GM21390 (cell line): ENCODE measurements at regions not wholly inside any gene's neighbourhood (a gene's known extent, or its start where the extent isn't known, plus 50 kb on each side); places are given as distances from the start of the nearest gene placed in this dataset.

ENCODE experiments used
- ATAC-seq: cut with Tn5 transposase; IDR thresholded peaks from one replicate; pipeline ENCODE4 v1.9.1; 2021; ENCODE audit not compliant: unreplicated experiment

DNA sequence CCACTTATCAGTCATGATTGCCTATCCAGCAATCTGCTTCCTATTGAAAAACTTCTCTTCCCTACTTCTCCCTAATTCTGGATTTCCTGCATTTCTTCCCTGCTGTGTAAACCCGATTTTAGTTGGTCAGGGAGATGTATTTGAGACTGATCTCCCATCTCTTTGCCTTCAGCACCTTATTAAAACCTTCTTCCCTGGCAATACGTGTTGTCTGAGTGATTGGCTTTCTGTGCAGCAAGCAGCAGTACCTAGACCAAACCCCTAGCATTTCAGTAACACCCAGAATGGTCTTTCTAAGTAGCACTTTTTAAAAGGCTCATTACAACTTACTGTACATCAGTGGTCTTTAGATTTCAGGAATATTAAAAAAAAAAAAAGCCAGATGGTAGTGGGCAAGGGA, 99.1 kb upstream of the PDE10A start:
- ATAC-seq = no peak

DNA sequence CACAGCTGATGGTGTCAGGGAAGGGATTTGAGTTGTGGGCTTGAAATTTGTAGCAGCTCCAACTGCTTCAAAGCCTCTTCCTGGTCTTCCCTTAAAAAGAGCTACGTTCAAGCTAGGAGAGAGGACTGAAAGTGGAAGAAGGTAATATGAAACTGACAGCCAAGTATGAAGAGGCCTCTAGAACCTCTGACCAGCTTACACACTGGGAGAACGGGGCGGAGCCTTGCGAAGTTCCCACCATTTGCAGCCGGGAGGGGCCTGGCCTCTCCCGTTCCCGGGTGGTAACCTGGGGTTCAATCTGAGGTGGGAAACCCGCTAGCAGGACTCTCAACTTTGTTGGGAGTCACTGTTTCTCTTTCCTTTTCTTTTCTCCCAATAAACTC, 97.8 kb upstream of the PDE10A start:
- ATAC-seq = no peak

DNA sequence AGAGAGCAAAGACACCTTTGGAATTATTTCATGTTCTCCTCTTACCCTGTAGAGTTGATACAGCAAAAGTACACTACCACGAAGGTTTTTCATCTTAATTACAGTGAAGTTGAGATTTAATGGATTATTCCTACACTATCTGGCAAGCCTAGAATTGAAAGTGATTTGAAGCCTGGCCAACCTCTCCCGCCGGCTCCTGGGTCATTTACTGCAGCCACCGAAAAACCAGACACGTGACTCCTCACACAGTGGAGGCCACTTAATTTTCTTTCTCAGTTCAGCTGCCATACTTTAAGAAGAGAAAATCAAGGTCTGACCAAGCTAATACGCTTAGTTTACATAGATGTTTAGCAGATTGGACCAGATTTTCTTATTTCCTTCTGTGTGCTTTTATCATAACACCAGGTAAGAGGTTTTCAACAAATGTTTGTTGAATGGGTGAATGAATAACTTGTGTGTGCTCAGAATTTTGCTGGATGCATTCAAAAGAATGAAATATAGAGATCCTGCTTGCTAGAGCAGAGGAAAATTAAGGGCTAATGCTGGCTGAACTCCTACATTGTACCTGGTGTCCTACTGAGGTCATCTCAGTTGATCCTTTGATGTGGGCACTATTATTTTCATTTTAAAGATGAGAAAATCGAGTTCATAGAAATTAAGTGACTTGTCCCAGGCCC, 97.2 kb upstream of the PDE10A start:
- no peak for ATAC-seq

DNA sequence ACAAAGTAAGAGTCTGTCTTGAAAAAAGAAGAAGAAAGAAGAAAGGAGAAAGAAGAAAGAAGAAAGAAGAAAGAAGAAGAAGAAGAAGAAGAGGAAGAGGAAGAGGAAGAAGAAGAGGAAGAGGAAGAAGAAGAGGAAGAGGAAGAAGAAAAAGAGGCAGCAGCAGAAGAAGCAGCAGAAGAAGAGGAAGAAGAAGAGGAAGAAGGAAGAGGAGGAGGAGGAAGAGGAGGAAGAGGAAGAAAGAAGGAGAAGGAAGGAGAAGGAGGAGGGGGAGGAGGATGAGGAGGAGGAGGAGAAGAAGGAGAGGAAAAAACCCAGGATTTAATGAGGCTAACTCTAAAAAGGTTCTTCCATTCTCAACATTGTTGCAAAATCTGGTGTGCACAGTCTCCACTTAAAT, 95.4 kb upstream of the PDE10A start:
- ATAC-seq = no peak

DNA sequence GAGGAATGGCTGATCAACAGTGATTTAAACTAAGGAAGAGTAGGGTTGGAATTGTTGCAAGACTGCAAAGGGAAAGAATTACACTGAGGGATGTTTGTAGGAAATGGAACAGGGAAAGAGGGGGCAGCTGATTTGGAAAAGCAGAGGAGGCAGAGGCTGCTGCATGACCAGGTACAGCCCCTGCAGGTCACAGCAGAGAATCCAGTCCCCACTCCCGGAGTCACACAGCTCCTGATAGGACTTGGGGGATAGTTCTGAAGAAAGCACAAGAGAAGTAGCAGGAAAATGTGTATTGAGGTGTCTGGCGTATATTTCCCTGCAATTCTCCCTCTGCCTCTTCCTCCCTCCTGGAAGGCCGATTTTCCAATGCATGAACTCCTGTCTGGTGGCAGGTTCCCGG, 92.5 kb upstream of the PDE10A start:
- ATAC-seq = no peak

DNA sequence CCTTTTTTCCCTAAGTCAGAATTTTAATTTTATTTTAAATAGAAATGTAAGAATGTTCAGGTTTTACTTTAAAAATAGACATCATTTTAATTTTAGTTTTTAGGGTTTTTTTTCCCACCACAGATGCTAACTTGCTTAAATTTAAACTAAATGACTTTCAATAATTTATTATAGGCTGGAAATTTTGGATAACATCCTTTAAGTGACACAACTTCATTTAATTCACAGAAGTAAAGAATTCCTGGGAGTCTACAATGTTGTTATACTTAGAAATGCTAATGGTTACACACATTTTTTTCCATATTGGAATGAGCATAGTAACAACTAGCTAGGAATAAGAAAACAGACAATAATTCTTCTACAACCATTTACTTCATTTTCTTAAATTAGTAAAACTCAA, 90.5 kb upstream of the PDE10A start:
- no peak for ATAC-seq

DNA sequence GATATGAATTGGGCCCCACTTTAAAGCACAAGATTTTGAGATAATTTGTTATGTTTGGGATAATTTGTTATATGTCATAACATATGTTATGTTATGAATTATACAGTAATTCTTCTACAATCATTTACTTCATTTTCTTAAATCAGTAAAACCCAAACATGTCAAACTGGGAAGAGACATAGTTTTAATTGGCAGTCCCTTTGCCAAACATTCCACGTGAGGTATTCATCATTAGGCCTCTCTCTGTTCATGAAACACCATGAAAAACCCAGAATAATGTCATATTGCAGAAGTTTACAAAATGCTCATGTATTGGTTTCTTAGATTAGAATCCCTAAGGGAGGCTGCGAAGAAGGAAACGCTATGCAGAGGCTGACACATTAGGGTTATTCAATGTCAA, 89.4 kb upstream of the PDE10A start:
- no peak for ATAC-seq

DNA sequence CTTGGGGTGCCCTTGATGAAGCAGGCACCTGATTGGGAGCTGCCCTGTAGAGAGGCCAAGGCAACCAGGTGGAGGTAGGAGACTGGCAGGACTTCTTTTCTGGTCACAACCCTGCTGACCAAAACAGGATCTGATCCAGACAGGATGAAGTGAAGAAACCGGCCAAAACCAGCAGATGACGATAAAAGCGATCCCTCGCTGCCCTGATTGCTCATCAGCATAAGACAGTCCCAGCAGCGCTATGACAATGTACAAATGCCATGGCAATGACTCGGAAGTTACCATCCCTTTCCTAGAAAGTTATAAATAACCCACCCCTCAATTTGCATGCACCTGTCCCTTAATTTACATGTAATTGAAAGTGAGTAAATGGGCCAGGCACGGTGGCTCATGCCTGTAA, 88.4 kb upstream of the PDE10A start:
- ATAC-seq = no peak

DNA sequence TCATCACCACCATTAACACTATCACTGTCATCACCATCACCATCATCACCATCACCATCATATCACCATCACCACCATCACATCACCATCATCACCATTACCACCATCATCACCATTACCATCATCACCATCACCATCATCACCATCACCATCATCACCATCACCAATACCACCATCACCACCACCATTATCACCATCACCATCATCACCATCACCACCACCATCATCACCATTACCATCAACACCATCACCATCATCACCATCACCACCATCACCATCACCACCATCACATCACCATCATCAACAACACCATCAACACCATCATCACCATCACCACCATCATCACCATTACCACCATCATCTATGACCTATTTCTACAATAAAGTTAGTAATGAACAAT, 86.1 kb upstream of the PDE10A start:
- no peak for ATAC-seq

DNA sequence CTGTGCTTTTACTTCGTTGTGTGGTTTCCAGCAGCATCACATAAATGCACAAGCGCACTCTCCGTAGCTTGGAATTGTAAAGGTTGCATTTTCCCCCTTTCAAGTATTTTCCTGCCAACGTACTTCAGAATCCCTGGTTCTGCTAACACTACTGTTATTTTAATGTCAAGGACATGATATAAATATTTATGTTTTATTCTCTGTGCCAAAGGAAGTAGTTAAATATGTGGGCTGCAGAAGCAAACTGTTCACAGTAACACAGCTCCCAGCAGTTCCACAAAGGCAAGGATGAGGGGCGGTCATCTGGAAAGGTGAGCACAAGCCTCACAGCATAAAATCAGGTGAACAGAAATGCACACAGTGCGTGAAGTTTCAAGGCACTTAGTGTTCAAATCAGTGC, 85.3 kb upstream of the PDE10A start:
- no peak for ATAC-seq

DNA sequence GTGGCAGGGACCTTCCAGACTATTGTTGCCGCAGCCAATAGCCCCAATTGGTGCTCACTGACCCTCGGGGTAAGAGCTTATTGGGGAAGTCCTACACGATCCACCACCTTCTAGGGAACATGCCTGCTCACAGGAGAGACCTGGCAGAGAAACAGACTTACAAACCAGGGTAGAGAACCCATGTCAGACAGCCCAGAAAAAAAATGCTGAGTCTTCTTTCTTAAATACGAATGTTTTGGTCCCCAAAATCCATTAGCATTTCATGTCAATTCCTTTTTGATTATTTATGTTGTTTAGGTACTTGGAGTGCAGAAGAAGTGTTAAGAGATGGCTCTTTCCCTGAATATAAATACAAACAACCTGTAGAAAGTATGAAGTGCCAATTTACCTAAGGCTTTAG, 84.9 kb upstream of the PDE10A start:
- no peak for ATAC-seq

DNA sequence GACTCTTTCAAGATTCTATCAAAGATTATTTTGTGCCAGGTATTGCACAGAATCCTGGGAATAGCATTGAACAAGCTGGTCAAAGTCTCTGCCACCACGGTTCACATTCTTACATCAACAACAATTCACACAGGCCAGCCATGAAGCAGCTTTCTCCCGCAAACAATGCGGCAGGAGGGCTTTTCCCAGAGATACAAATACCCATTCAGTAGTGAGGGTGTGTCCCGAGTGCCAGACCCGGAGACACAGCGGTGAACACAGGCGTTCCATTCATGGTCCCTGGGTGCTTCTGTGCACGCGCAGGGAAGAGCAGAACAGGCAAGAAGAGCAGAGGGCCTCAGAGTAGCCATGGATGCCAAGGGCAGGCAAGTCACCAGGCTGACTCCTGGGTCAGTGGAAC, 83.3 kb upstream of the PDE10A start:
- ATAC-seq = no peak

DNA sequence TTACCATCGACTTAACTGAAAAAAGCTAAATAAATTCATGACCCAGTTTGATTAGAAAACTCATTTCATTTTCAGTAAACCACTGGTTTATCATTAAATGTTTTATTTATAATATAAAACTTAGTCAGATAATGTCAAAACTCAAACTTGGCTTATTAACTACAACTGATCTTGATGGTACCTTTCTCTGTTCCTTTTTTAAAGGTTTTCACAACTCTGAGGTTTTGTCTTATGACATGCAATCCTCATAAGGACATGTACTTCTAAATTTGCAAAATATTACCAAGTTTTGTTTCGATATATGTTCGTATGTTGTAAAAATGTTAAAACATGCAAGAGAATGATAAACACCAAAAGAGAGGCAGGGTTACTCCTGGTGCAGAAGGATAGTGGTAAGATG, 82.5 kb upstream of the PDE10A start:
- ATAC-seq = peak; percentile 59

DNA sequence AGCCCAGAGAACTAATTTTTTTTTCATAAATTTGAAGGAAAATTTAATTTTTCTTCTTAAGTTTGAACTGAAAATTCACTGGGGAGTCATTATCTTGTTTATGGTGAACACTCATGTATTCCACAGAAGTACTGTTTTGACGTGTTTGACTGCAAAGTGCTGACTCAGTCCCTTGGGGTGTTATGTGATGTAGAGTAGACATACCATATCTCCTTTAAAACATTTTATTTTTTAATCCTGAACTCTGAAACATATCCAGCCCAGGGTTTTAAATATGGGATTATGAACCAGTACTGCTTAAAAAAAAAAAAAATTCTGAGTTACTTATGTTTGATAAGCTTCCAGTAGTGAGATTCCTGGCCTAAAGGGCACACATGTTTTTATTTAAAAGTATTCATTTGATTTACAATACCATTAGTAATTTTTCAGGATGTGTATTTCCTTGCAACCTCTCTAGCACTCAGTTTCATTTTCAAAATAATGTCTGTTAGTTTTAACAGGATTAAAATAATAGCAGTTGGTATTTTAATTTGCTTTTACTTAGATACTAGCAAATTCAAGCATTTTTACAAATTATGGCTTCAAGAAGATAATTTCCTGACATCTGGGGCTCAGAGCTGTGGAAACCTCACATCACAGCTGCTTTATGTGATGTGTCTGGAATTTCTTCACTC, 81.7 kb upstream of the PDE10A start:
- no peak for ATAC-seq

DNA sequence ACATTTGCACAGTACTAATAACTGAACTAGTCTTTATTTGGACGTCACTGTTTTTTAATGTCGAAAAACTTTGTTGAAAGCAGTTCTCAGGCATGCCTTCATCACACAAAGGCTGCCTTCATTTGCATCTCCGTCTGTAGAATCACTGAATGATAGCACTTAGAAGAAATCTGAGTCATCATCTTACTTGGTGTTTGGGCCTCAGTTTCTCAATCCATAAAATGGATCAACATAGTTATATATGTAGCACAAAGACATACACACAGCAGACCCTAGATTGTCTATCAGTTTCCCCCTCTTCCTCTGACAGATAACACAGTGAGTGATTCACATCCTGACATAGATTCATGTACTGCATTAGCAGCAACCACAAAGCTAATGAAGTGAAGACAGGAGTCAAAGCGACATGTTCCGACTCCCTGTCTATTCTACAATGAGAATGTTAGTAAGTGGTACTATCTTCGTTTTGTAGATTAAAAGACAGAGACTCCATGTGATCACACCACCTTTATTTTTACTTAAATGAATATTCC, 80.4 kb upstream of the PDE10A start:
- no peak for ATAC-seq

DNA sequence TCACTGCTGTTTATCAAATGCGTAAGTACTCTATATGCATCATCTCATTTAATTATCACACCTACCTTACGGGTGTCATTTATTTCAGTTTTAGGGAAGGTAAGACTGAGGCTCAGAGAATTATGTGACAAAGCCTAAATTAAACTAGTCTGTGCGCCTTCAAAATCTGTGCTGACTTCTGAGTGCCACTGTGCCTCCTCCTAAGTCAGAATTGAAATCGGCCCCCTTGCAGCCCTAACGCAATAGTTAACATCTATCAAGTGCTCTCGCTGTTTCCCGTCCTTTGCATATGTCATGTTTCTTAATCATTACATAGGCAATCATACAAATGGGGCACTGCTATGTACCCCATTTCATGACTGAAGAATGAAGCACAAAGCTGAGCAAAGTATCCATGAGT, 79.0 kb upstream of the PDE10A start:
- ATAC-seq = no peak

DNA sequence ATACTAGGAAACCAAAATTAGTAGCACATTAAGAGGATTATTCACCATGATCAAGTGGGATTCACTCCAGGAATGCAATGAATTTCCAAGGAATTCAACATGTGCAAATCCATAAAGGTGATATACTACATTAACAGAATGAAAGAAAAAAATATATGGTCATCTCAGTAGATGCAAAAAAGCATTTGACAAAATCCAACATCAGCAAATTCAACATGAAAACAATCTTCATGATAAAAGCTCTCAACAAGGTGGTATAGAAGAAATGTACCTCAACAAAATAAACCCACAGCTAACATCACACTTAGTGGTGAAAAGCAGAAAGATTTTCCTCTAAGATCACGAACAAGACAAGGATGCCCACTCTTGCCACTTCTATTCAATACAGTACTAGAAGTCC, 74.4 kb upstream of the PDE10A start:
- no peak for ATAC-seq

DNA sequence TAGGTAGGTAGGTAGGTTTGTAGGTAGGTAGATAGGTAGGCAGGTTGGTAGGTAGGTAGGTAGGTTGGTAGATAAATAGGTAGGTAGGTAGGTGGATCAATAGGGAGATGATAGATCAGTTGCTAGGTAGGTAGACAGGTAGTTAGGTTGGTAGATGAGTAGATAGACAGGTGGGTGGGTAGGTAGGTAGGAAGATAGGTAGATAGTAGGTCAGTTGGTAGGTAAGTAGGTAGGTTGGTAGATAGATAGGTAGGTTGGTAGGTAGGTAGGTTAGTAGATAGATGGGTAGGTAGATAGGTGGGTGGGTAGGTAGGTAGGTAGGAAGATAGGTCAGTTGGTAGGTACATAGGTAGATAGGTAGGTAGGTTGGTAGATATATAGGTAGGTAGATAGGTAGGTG, 72.0 kb upstream of the PDE10A start:
- no peak for ATAC-seq

DNA sequence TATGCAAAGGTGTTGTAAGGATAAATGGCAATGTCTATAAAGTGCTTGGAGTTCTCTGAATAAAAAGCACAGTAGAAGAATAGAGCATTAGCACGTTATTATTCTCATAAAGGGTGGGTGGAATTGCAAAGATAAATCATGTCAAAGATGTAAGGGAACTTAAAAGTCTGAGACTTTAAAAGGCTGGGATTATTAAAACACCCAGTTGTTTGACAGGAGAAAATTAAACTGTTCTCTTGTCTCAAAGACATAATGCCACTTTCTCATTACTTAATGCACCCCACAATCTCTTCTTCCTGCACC, 70.4 kb upstream of the PDE10A start:
- no peak for ATAC-seq

DNA sequence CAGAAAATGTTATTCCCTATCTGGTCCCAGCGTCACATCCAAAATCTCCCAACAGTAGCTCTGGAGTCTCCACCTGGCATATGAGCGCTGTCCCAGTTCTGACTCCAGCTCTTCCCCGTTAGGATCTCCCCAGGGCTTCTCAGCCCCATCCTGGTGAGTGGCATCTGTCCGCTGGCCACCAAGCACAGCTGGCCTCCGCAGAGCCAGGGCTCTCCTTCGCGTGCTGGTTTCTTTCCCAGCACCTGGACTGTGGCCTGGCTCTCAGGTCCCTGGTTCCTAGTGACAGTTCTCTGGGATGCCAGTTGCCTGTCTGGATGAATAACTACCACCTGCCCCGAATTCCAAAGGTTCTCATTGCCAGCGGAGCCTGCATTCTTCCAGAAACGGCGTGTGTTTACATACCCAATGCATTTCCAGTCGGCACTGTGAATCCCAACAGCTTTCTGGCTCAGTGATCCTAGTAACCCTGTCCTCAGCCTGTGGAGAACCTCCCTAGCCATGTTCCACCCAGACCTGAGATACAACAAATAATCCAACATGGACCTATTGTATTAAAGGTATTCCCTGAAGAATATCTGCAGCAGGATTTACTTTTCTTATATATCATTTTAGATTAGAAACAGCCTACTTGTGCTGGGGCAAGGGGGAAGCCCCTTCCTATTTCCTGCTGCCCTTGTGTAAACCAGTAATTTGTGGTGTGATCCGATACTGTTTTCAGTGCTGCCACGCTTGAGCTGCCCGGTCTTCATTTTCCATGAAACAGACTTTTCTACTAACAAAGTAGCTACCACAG, 69.9 kb upstream of the PDE10A start:
- peak; percentile 47 for ATAC-seq

DNA sequence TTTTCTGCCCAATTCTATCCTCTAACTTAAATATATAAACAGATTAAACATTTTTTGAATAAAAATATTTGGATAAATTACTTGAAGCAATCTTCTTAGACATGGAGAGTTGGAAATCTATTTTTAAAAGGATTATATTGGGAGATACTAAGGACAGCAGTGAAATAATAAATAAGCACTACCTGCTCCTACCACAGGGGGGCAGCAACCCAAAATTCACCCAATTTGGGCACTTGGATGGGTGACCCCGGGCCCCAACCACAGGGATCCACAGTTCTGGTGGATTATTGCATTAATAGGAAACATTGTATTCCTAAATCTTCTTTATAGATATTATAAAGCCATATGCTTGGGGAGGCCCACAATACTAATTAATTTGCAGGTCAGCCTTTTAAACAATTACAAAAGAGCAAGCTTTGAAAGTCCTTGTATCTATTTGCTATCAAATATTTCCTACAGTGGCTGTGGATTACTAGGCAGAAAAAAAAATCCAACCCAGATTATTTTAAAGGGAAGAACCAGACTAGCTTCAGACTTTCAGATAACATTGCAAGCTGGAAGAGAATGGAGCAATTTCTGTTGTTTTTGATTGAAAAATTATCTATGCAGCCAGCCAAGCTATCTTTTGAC, 66.4 kb upstream of the PDE10A start:
- peak; percentile 67 for ATAC-seq

DNA sequence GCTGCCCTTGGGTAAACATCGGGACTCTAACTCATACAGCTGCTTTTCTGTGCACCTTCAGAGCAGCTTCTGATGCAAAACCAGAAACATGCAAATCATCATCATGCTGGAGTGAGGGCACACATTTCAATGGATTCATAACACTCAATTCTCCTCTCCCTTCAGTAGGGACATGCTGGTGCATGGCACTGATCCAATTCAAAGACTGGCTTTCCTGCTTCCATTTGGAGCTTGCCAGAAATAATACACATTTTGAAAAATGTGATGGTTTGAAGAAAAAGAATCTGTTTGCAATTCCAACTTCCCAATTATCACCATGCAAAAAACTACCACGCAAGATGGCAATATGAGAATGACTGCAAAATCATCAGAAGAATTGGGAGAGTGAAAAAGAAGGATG, 65.2 kb upstream of the PDE10A start:
- ATAC-seq = no peak
